Suprapubic skin (tissue), 4 donors: ENCODE measurements at regions not wholly inside any gene's neighbourhood (a gene's known extent, or its start where the extent isn't known, plus 50 kb on each side); places are given as distances from the start of the nearest gene placed in this dataset.

ENCODE experiments used
- DNase-seq, 2 donors: peaks; one replicate each; pipeline ENCODE4 v3.0.0-alpha.2; 2019; ENCODE audit warnings: low spot score in 2 of 2
- H3K27ac ChIP-seq: fragments of 200-600 bp; sonication (generic); one replicate; pipeline ENCODE4 v1.5.1; 2019
- H3K27me3 ChIP-seq: fragments of 200-600 bp; sonication (generic); one replicate; pipeline ENCODE4 v1.5.1; 2019
- H3K36me3 ChIP-seq: fragments of 200-600 bp; sonication (generic); one replicate; pipeline ENCODE4 v1.5.1; 2019
- H3K4me1 ChIP-seq: fragments of 200-600 bp; sonication (generic); one replicate; pipeline ENCODE4 v1.5.1; 2019
- H3K4me3 ChIP-seq: fragments of 200-600 bp; sonication (generic); one replicate; pipeline ENCODE4 v1.5.1; 2019; ENCODE audit warnings: mild to moderate bottlenecking
- H3K9me3 ChIP-seq: fragments of 200-600 bp; sonication (generic); one replicate; pipeline ENCODE4 v1.5.1; 2019
- CTCF ChIP-seq, 2 donors: fragments of 200-600 bp in 1 of 2; fragments of 450-650 bp in 1 of 2; sonication (generic) in 1 of 2; IDR thresholded peaks; one replicate each; pipeline ENCODE4 v1.5.1; 2016 to 2019; ENCODE audit warnings: antibody characterized with exemption in 2 of 2, mild to moderate bottlenecking in 1 of 2, moderate library complexity in 1 of 2
- EP300 ChIP-seq: sonication (generic); formaldehyde crosslinking; IDR thresholded peaks from one replicate; pipeline ENCODE4 v1.6.1; 2017; ENCODE audit warnings: antibody characterized with exemption
- POLR2A ChIP-seq, 2 donors: fragments of 450-650 bp; IDR thresholded peaks; one replicate each; pipeline ENCODE4 v1.6.1; 2017; ENCODE audit warnings: antibody characterized with exemption in 2 of 2, mild to moderate bottlenecking in 2 of 2, moderate library complexity in 2 of 2
- POLR2AphosphoS5 ChIP-seq, 3 donors: sonication (generic); formaldehyde crosslinking; IDR thresholded peaks; one replicate each; pipeline ENCODE4 v1.6.1; 2017; ENCODE audit warnings: antibody characterized with exemption in 3 of 3
- WGBS: methylation state at CpG from one replicate; pipeline ENCODE4 v1.1.5; 2018; 5-methylcytosine and 5-hydroxymethylcytosine counted together

GRCh38 chr2:188142636-188143295 lies 148.9 kb upstream of the GULP1 start:
- Histone ChIP-seq H3K27me3 (no peaks in the 10 kb centered on the region), H3K36me3 (no peaks in the 10 kb centered on the region), H3K27ac (no peak overlapping the region), H3K9me3 (no peaks in the 10 kb centered on the region), H3K4me1 (no peaks in the 10 kb centered on the region), H3K4me3 (no peak overlapping the region)
- WGBS: 50% methylated on average over 3 of the region's 3 CpGs
- TF ChIP-seq EP300 (no peak), POLR2A (IDR thresholded peaks at IDR 0.05) (no peak), POLR2AphosphoS5 (IDR thresholded peaks at IDR 0.05) (no peak), CTCF (IDR thresholded peaks at IDR 0.05) (no peak)
- no peak for DNase-seq

GRCh38 chr2:188145885-188146284 lies 145.8 kb upstream of the GULP1 start:
- Histone ChIP-seq H3K4me3 (no peak overlapping the region), H3K27me3 (no peaks in the 10 kb centered on the region), H3K9me3 (no peaks in the 10 kb centered on the region), H3K27ac (no peak overlapping the region), H3K4me1 (no peaks in the 10 kb centered on the region), H3K36me3 (no peaks in the 10 kb centered on the region)
- DNase-seq: no peak
- TF ChIP-seq CTCF (IDR thresholded peaks at IDR 0.05): no peak
- no peak for TF ChIP-seq POLR2AphosphoS5 (IDR thresholded peaks at IDR 0.05)
- no peak for TF ChIP-seq POLR2A (IDR thresholded peaks at IDR 0.05)
- TF ChIP-seq EP300: no peak
- WGBS: 48% methylated on average over 1 of the region's 1 CpG

- no peak overlapping the region for H3K27ac ChIP-seq
- no peak overlapping the region for H3K4me3 ChIP-seq
- no peaks in the 10 kb centered on the region for H3K9me3 ChIP-seq
- TF ChIP-seq POLR2A (IDR thresholded peaks at IDR 0.05) (no peak), EP300 (no peak), CTCF (IDR thresholded peaks at IDR 0.05) (no peak), POLR2AphosphoS5 (IDR thresholded peaks at IDR 0.05) (no peak)
- no peaks in the 10 kb centered on the region for H3K4me1 ChIP-seq
- DNase-seq: no peak
- whole genome bisulfite sequencing: 20% methylated on average over 1 of the region's 1 CpG
- no peaks in the 10 kb centered on the region for H3K36me3 ChIP-seq
- no peaks in the 10 kb centered on the region for H3K27me3 ChIP-seq
These were observed 144.8 kb upstream of the GULP1 start for GRCh38 chr2:188146888-188147287.

- TF ChIP-seq POLR2AphosphoS5 (IDR thresholded peaks at IDR 0.05): no peak
- no peak for TF ChIP-seq EP300
- TF ChIP-seq POLR2A (IDR thresholded peaks at IDR 0.05): no peak
- TF ChIP-seq CTCF (IDR thresholded peaks at IDR 0.05): no peak
- no peaks in the 10 kb centered on the region for H3K27me3 ChIP-seq
- no peak overlapping the region for H3K4me3 ChIP-seq
- WGBS: 36% methylated on average over 1 of the region's 1 CpG
- no peak for DNase-seq
- H3K4me1 ChIP-seq: no peaks in the 10 kb centered on the region
- H3K27ac ChIP-seq: no peak overlapping the region
- H3K36me3 ChIP-seq: no peaks in the 10 kb centered on the region
- no peaks in the 10 kb centered on the region for H3K9me3 ChIP-seq
These were observed 140.0 kb upstream of the GULP1 start for GRCh38 chr2:188151670-188152069.

- TF ChIP-seq POLR2A (IDR thresholded peaks at IDR 0.05) (no peak), POLR2AphosphoS5 (IDR thresholded peaks at IDR 0.05) (no peak), CTCF (IDR thresholded peaks at IDR 0.05) (no peak), EP300 (no peak)
- no peaks in the 10 kb centered on the region for H3K27me3 ChIP-seq
- 72% methylated on average over 9 of the region's 9 CpGs for WGBS
- DNase-seq: no peak
- no peaks in the 10 kb centered on the region for H3K9me3 ChIP-seq
- no peaks in the 10 kb centered on the region for H3K4me1 ChIP-seq
- H3K27ac ChIP-seq: no peak overlapping the region
- no peak overlapping the region for H3K4me3 ChIP-seq
- H3K36me3 ChIP-seq: no peaks in the 10 kb centered on the region
These were observed 133.2 kb upstream of the GULP1 start for GRCh38 chr2:188158337-188159100.
